ENCODE measurements at regions not wholly inside any gene's neighbourhood (a gene's known extent, or its start where the extent isn't known, plus 50 kb on each side); places are given as distances from the start of the nearest gene placed in this dataset.

DNA sequence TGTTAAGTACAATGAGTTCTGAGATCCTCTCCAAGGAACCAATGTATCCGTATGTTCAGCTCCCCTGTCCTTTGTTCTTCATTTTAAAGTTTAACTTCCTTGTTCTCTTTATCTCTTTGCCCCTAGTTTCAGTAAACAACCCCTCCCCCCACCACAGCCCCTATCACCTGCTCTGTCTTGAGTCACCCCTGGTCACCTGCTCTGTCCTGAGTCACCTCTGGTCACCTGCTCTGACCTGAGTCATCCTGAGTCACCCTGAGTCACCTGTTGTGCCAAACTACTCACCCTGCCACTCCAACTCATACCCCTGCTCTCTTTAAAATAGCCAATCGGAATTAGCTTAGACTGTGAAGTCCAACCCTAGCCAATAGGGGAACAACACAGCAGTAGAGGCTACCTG lies 288.7 kb upstream of the CDYL start:
- WGBS (ENCODE audit: insufficient coverage, low coverage, missing lambda C conversion rate): 0% methylated on average over 2 of the region's 2 CpGs
- peaks cover 6% of the 10 kb centered on the region for H3K9me3 ChIP-seq (replicated peaks; ENCODE audit: control insufficient read depth, insufficient read depth, low read depth, low read length)
- BruUV-seq (replicated peaks): no TSS peak
- H3K27me3 ChIP-seq (ENCODE audit: control insufficient read depth in 2 of 2, insufficient read depth in 2 of 2, low read length in 2 of 2): peaks cover 9 to 22% of the 10 kb centered on the region in 2 experiments; a peak in 4 of 5 replicates
- intact Hi-C loops (cut with micrococcal nuclease) (no loop called here), in situ Hi-C loops (cut with MboI) (no loop called here)
- no peaks in the 10 kb centered on the region for H3K36me3 ChIP-seq (ENCODE audit: control insufficient read depth, insufficient read depth, low read length)
- no peaks in the 10 kb centered on the region for H3K79me2 ChIP-seq (ENCODE audit: control insufficient read depth, insufficient read depth, low read length)
- no peak overlapping the region for H2AFZ ChIP-seq (ENCODE audit: low read depth, low read length)
- ATAC-seq (no peak), FAIRE-seq (no peak), DNase-seq (ENCODE audit: extremely low read depth in 1 of 4, low spot score in 3 of 4) (no peak)
- no peaks in the 10 kb centered on the region for H4K20me1 ChIP-seq (replicated peaks; ENCODE audit: control insufficient read depth, insufficient read depth, low read length)
- POLR2A ChIA-PET: no interaction called here
- H3K9ac ChIP-seq (ENCODE audit: insufficient read depth in 1 of 2, low read depth in 2 of 2, low read length in 2 of 2): no peak overlapping the region
- no peak overlapping the region for H3K4me2 ChIP-seq (ENCODE audit: insufficient read depth, low read length)
- H3K9me1 ChIP-seq (ENCODE audit: control insufficient read depth, insufficient read depth, low read length): no peaks in the 10 kb centered on the region
- H3K4me3 ChIP-seq: no peak overlapping the region
- H3K27ac ChIP-seq (ENCODE audit: extremely low read depth, low read depth, low read length): no peak overlapping the region
- CTCF ChIA-PET (ENCODE audit: low intra/inter-chr PET ratio): no interaction called here
- peaks cover 0 to 2% of the 10 kb centered on the region in 2 experiments; a peak in 1 of 5 replicates for H3K4me1 ChIP-seq (replicated peaks in 1 of 2; ENCODE audit: control insufficient read depth in 2 of 2, insufficient read depth in 2 of 2, low read length in 2 of 2)
- TF ChIP-seq CBFA2T2 (conservative IDR thresholded peaks at IDR 0.05) (peak; percentile 50), ZNF384 (IDR thresholded peaks at IDR 0.05; ENCODE audit: low read depth, low read length) (no peak), ETV5 (CRISPR knock-in tag; IDR thresholded peaks at IDR 0.05; ENCODE audit: low read depth) (no peak), ARID1B (IDR thresholded peaks at IDR 0.05) (no peak; the same call in 1 of the 2 replicates), SNRNP70 (optimal IDR thresholded peaks at IDR 0.05; ENCODE audit: low read depth, low read length) (no peak), EP400 (IDR thresholded peaks at IDR 0.05) (no peak), HIVEP1 (CRISPR knock-in tag; IDR thresholded peaks at IDR 0.05) (no peak), ZSCAN32 (CRISPR knock-in tag; IDR thresholded peaks at IDR 0.05) (no peak), TAF9B (IDR thresholded peaks at IDR 0.05; ENCODE audit: partially characterized antibody) (peak; percentile 29)
- TF ChIP-seq, protein P1, sequence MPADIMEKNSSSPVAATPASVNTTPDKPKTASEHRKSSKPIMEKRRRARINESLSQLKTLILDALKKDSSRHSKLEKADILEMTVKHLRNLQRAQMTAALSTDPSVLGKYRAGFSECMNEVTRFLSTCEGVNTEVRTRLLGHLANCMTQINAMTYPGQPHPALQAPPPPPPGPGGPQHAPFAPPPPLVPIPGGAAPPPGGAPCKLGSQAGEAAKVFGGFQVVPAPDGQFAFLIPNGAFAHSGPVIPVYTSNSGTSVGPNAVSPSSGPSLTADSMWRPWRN (IDR thresholded peaks at IDR 0.05; ENCODE audit: low read depth): no peak
- TF ChIP-seq, protein P2, sequence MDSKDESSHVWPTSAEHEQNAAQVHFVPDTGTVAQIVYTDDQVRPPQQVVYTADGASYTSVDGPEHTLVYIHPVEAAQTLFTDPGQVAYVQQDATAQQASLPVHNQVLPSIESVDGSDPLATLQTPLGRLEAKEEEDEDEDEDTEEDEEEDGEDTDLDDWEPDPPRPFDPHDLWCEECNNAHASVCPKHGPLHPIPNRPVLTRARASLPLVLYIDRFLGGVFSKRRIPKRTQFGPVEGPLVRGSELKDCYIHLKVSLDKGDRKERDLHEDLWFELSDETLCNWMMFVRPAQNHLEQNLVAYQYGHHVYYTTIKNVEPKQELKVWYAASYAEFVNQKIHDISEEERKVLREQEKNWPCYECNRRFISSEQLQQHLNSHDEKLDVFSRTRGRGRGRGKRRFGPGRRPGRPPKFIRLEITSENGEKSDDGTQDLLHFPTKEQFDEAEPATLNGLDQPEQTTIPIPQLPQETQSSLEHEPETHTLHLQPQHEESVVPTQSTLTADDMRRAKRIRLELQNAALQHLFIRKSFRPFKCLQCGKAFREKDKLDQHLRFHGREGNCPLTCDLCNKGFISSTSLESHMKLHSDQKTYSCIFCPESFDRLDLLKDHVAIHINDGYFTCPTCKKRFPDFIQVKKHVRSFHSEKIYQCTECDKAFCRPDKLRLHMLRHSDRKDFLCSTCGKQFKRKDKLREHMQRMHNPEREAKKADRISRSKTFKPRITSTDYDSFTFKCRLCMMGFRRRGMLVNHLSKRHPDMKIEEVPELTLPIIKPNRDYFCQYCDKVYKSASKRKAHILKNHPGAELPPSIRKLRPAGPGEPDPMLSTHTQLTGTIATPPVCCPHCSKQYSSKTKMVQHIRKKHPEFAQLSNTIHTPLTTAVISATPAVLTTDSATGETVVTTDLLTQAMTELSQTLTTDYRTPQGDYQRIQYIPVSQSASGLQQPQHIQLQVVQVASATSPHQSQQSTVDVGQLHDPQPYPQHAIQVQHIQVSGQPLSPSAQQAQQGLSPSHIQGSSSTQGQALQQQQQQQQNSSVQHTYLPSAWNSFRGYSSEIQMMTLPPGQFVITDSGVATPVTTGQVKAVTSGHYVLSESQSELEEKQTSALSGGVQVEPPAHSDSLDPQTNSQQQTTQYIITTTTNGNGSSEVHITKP (IDR thresholded peaks at IDR 0.05; ENCODE audit: partially characterized antibody): no peak
- TF ChIP-seq, protein P3, sequence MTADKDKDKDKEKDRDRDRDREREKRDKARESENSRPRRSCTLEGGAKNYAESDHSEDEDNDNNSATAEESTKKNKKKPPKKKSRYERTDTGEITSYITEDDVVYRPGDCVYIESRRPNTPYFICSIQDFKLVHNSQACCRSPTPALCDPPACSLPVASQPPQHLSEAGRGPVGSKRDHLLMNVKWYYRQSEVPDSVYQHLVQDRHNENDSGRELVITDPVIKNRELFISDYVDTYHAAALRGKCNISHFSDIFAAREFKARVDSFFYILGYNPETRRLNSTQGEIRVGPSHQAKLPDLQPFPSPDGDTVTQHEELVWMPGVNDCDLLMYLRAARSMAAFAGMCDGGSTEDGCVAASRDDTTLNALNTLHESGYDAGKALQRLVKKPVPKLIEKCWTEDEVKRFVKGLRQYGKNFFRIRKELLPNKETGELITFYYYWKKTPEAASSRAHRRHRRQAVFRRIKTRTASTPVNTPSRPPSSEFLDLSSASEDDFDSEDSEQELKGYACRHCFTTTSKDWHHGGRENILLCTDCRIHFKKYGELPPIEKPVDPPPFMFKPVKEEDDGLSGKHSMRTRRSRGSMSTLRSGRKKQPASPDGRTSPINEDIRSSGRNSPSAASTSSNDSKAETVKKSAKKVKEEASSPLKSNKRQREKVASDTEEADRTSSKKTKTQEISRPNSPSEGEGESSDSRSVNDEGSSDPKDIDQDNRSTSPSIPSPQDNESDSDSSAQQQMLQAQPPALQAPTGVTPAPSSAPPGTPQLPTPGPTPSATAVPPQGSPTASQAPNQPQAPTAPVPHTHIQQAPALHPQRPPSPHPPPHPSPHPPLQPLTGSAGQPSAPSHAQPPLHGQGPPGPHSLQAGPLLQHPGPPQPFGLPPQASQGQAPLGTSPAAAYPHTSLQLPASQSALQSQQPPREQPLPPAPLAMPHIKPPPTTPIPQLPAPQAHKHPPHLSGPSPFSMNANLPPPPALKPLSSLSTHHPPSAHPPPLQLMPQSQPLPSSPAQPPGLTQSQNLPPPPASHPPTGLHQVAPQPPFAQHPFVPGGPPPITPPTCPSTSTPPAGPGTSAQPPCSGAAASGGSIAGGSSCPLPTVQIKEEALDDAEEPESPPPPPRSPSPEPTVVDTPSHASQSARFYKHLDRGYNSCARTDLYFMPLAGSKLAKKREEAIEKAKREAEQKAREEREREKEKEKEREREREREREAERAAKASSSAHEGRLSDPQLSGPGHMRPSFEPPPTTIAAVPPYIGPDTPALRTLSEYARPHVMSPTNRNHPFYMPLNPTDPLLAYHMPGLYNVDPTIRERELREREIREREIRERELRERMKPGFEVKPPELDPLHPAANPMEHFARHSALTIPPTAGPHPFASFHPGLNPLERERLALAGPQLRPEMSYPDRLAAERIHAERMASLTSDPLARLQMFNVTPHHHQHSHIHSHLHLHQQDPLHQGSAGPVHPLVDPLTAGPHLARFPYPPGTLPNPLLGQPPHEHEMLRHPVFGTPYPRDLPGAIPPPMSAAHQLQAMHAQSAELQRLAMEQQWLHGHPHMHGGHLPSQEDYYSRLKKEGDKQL (CRISPR knock-in tag; IDR thresholded peaks at IDR 0.05; ENCODE audit: borderline replicate concordance): no peak
- TF ChIP-seq, protein P4, sequence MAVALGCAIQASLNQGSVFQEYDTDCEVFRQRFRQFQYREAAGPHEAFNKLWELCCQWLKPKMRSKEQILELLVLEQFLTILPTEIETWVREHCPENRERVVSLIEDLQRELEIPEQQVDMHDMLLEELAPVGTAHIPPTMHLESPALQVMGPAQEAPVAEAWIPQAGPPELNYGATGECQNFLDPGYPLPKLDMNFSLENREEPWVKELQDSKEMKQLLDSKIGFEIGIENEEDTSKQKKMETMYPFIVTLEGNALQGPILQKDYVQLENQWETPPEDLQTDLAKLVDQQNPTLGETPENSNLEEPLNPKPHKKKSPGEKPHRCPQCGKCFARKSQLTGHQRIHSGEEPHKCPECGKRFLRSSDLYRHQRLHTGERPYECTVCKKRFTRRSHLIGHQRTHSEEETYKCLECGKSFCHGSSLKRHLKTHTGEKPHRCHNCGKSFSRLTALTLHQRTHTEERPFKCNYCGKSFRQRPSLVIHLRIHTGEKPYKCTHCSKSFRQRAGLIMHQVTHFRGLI (CRISPR knock-in tag; IDR thresholded peaks at IDR 0.05): no peak

Data from K562 (cell line).